ENCODE measurements at regions not wholly inside any gene's neighbourhood (a gene's known extent, or its start where the extent isn't known, plus 50 kb on each side); places are given as distances from the start of the nearest gene placed in this dataset.
"Not testable (repeated sequence)": the region's sequence is repeated elsewhere in the genome, so short reads cannot be mapped to it uniquely, and the experiment has no call there.

DNA sequence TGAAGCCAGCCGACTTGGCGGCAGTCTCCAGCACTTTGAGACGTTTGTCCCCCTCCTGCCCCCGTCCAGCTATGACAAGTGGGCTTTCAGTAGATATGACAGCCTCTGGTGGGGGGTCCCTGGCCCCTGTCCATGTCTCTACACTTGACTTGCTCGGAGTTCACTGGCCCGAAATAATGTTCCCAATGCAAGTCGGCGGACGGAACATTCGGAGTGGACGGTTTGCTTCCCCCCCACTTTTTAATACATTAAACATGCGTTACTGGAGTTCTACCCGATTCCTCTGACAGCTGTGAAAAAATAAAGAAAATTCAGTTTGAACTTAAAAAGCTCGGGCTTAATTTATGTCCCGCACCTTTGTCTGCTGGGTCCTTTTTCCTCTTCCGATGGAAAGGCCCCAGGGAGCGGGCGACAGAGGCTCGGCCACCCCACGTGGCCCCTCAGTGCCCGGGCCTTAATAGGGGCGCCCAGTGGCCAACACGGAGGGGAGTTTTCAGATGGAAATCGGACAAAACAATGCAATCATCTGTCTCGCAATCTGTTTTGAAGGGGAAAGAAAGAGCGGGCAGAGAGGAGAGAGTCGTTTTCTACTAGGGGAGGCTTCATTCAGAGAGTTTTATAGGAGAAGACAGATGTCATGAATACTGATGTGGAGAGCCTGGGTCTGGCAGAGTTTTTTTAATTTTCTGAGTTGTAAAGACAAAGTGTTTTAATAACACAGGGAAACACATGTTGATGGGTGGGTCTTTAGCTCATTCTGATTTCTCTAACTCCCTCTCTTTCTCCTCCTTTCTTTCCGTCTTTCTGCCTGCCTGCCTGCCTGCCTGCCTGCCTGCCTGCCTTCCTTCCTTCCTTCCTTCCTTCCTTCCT lies 50.2 kb downstream of the SMIM38 start:
- intact Hi-C loops (cut with DNase I, micrococcal nuclease) = no loop called here
- no peak for DNase-seq

DNA sequence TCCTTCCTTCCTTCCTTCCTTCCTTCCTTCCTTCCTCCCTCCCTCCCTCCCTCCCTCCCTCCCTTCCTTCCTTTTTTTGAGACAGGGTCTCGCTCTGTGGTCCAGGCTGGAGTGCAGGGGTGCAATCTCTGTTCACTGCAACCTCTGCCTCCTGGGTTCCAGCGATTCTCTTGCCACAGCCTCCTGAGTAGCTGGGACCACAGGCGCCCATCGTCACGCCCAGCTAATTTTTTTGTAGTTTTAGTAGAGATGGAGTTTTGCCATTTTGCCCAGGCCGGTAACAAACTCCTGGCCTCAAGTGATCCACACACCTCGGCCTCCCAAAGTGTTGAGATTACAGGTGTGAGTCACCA lies 50.9 kb downstream of the SMIM38 start:
- intact Hi-C loops (cut with DNase I, micrococcal nuclease); DNase-seq; H3K4me3 ChIP-seq; H3K9me3 ChIP-seq; H3K36me3 ChIP-seq (ENCODE audit: low read depth); H3K4me1 ChIP-seq (ENCODE audit: low read depth); ATAC-seq: not testable (repeated sequence)

More for the DNA sequence above, 50.2 kb downstream of the SMIM38 start:
- no peaks in the 10 kb centered on the region for H3K36me3 ChIP-seq (ENCODE audit: low read depth)
- H3K4me3 ChIP-seq = no peak overlapping the region
- H3K4me1 ChIP-seq (ENCODE audit: low read depth) = no peaks in the 10 kb centered on the region
- no peak for ATAC-seq
- TF ChIP-seq, protein P1, sequence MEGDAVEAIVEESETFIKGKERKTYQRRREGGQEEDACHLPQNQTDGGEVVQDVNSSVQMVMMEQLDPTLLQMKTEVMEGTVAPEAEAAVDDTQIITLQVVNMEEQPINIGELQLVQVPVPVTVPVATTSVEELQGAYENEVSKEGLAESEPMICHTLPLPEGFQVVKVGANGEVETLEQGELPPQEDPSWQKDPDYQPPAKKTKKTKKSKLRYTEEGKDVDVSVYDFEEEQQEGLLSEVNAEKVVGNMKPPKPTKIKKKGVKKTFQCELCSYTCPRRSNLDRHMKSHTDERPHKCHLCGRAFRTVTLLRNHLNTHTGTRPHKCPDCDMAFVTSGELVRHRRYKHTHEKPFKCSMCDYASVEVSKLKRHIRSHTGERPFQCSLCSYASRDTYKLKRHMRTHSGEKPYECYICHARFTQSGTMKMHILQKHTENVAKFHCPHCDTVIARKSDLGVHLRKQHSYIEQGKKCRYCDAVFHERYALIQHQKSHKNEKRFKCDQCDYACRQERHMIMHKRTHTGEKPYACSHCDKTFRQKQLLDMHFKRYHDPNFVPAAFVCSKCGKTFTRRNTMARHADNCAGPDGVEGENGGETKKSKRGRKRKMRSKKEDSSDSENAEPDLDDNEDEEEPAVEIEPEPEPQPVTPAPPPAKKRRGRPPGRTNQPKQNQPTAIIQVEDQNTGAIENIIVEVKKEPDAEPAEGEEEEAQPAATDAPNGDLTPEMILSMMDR (IDR thresholded peaks at IDR 0.05) = no peak
- H3K9me3 ChIP-seq = no peaks in the 10 kb centered on the region

DNA sequence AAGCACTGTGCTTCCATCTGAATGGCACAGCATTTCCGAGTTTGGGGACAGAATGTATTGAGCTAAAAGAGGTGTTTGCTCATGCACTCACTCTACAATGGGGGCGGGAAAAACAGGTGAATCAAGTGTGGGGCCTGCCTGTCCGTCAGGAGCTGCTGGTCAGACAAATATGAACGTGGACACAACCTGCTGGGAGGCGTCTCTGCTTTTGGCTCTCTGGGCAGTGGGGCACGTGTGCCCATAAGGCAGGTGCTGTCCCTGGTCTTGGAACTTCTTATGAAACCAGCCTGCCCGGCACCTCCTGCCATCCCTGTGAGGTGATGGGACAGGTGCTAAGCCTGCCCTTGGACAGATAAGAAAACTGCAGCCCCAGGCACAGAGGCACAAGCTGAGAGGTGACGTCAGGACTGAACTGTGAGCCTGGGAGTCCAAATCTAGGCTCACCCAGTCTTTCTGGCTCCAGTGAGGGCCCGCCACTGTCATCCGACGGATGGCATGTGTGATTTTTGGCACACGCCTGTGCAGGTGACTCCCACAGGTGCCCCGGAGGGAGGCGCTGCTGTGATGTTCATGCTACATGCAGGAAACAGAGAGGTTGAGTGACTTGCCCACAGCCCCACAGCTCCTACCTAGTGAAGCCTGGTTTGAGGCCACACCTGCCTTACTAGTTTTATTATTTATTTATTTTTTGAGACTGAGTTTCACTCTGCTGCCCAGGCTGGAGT lies 51.6 kb downstream of the SMIM38 start:
- Histone ChIP-seq H3K9me3 (no peaks in the 10 kb centered on the region), H3K4me3 (no peak overlapping the region), H3K4me1 (ENCODE audit: low read depth) (no peaks in the 10 kb centered on the region), H3K36me3 (ENCODE audit: low read depth) (no peaks in the 10 kb centered on the region)
- TF ChIP-seq, protein P1 (IDR thresholded peaks at IDR 0.05) = no peak
- intact Hi-C loops (cut with DNase I, micrococcal nuclease) = no loop called here
- no peak for DNase-seq
- peak; percentile 13 for ATAC-seq

DNA sequence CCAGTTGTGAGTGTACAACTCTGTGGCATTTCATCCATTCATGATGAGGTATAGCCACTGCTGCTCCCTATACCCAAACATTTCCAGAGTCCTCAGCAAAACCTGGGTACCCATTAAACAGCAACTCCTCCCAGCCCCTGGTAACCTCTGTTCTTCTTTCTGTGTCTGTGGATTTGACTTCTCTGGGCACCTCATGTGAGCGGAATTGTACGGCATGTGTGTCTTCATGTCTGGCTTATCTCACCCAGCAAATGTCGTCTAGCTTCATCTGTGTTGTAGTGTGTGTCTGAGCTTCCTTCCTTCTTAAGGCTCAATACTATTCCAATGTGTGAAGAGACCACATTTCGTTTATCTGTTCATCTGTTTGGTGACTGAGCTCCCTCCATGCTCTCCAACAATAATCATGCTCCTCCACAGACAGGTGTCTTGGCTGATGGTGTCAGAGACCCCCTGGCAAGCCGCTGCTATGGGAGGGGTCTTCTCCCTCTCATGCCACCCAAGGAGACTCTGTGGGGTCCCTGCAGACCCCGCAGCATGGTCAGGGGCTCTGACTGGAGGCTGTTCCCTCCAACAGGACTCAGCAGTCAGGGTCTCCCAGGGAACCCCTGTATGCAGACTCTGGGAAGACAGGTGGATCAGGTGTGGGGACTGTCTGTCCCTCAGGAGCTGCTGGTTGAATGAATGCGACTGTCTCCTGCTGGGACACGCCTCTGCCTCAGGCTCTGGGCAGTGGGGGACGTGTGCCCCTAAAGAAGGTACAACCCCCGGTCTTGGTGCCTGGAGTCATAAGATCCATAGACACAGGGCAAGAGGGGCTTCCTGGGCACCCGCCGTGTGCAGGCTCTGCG lies 52.7 kb downstream of the SMIM38 start:
- no peak for ATAC-seq

DNA sequence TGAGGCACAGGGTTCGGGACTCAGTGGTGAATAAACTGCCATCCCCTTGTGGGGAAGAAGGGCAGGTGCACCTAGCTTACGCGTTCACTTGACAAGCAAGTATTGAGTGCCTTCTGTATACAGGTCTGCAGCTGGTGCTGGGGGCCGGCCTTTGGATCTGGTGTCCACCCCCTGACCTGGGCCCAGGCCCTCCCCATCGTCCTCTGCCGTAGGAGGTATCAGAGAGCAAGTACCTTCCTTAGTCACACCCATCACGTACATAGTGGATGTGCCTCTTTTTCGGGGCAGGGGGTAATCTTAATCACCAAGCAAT lies 53.3 kb downstream of the SMIM38 start:
- no peaks in the 10 kb centered on the region for H3K9me3 ChIP-seq
- ATAC-seq = no peak
- no peaks in the 10 kb centered on the region for H3K36me3 ChIP-seq (ENCODE audit: low read depth)
- intact Hi-C loops (cut with DNase I, micrococcal nuclease) = no loop called here
- no peaks in the 10 kb centered on the region for H3K4me1 ChIP-seq (ENCODE audit: low read depth)
- DNase-seq = no peak
- TF ChIP-seq, protein P1 (IDR thresholded peaks at IDR 0.05) = no peak
- H3K4me3 ChIP-seq = no peak overlapping the region

More for the DNA sequence above, 52.7 kb downstream of the SMIM38 start:
- no peaks in the 10 kb centered on the region for H3K9me3 ChIP-seq
- intact Hi-C loops (cut with DNase I, micrococcal nuclease) = no loop called here
- DNase-seq = no peak
- H3K4me1 ChIP-seq (ENCODE audit: low read depth) = no peaks in the 10 kb centered on the region
- TF ChIP-seq, protein P1 (IDR thresholded peaks at IDR 0.05) = no peak
- H3K4me3 ChIP-seq = no peak overlapping the region
- H3K36me3 ChIP-seq (ENCODE audit: low read depth) = no peaks in the 10 kb centered on the region
